Body of pancreas (tissue), 4 donors: ENCODE measurements at regions not wholly inside any gene's neighbourhood (a gene's known extent, or its start where the extent isn't known, plus 50 kb on each side); places are given as distances from the start of the nearest gene placed in this dataset.
"Not testable (repeated sequence)": the region's sequence is repeated elsewhere in the genome, so short reads cannot be mapped to it uniquely, and the experiment has no call there.

Experiments used
- ATAC-seq: fragments of 150-250 bp; one replicate; pipeline ENCODE4 v1.9.1; 2016
- DNase-seq, 4 donors: peaks; one replicate each; pipeline ENCODE4 v3.0.0-alpha.2; 2019
- H3K27ac ChIP-seq, 4 donors: fragments of 200-600 bp; sonication (generic); 1 replicate in 3 of 4; 2 replicates in 1 of 4; pipeline versions ENCODE4 v1.5.1 to v1.6.1; 2016 to 2019; ENCODE audit warnings: mild to moderate bottlenecking in 1 of 4, mixed read lengths in 1 of 4, moderate library complexity in 1 of 4
- H3K27me3 ChIP-seq, 2 donors: fragments of 200-600 bp; sonication (generic); one replicate each; pipeline ENCODE4 v1.6.0; 2016; ENCODE audit warnings: mild to moderate bottlenecking in 1 of 2
- H3K36me3 ChIP-seq, 2 donors: fragments of 200-600 bp; sonication (generic); replicated peaks in 1 of 2; 2 replicates each; pipeline ENCODE4 v1.5.1; 2016; ENCODE audit warnings: low read depth in 2 of 2; ENCODE audit not compliant: insufficient read depth in 1 of 2
- H3K4me1 ChIP-seq: fragments of 200-600 bp; sonication (generic); one replicate; pipeline ENCODE4 v1.6.0; 2016
- H3K4me3 ChIP-seq, 2 donors: fragments of 200-600 bp; sonication (generic); 1 replicate in 1 of 2; 2 replicates in 1 of 2; pipeline ENCODE4 v1.5.1; 2016 to 2019
- H3K9me3 ChIP-seq, 3 donors: fragments of 200-600 bp; sonication (generic); 1 replicate in 2 of 3; 2 replicates in 1 of 3; pipeline ENCODE4 v1.5.1; 2016
- CTCF ChIP-seq, 7 experiments: fragments of 450-650 bp in 4 of 7; fragments of 200-600 bp in 3 of 7; sonication (generic) in 3 of 7; IDR thresholded peaks; one replicate each; pipeline ENCODE4 v1.5.1; 2016 to 2019; ENCODE audit warnings: antibody characterized with exemption in 7 of 7
- POLR2A ChIP-seq, 3 donors: fragments of 450-650 bp; IDR thresholded peaks; one replicate each; pipeline ENCODE4 v1.6.1; 2016; ENCODE audit warnings: antibody characterized with exemption in 3 of 3, mild to moderate bottlenecking in 2 of 3
- WGBS, 2 donors: methylation state at CpG; one replicate each; pipeline ENCODE4 v1.1.5; 2017; 5-methylcytosine and 5-hydroxymethylcytosine counted together
- intact Hi-C: fragments of 100-400 bp; cut with DNase I; formaldehyde crosslinking; loops from one replicate; pipeline ENCODE4 v1.15.1; 2023

GRCh38 chr22:44622147-44622427 lies 79.9 kb upstream of the PRR5 start:
- intact Hi-C loops, result loop anchor here (5.0 kb wide), 1 partner anchor 540 kb away; no protein-coding TSS in a partner anchor

GRCh38 chr22:44621401-44622146 lies 80.4 kb upstream of the PRR5 start:
- intact Hi-C loops, result loop anchor here (5.0 kb wide), 1 partner anchor 539 kb away; no protein-coding TSS in a partner anchor
- DNase-seq, result no peak

More at GRCh38 chr22:44622147-44622427, 79.9 kb upstream of the PRR5 start:
- Histone ChIP-seq H3K4me3 (no peak overlapping the region), H3K4me1 (no peaks in the 10 kb centered on the region), H3K27me3 (peaks cover 0 to 8% of the 10 kb centered on the region in 2 donors), H3K9me3 (no peaks in the 10 kb centered on the region), H3K36me3 (no peaks in the 10 kb centered on the region), H3K27ac (no peak overlapping the region)
- peak in 1 of 4 donors; percentile 29 for DNase-seq
- TF ChIP-seq CTCF (IDR thresholded peaks at IDR 0.05) (no peak), POLR2A (IDR thresholded peaks at IDR 0.05) (no peak)
- WGBS, 2 donors, result 0 to 15% methylated on average over 1 to 8 of the region's 8 CpGs
- ATAC-seq, result no peak

GRCh38 chr22:44620841-44621257 lies 81.2 kb upstream of the PRR5 start:
- WGBS, 2 donors, result 52 to 68% methylated on average over 6 to 12 of the region's 13 CpGs
- Histone ChIP-seq H3K36me3 (no peaks in the 10 kb centered on the region), H3K27ac (no peak overlapping the region), H3K4me3 (no peak overlapping the region), H3K27me3 (peaks cover 0 to 5% of the 10 kb centered on the region in 2 donors), H3K4me1 (no peaks in the 10 kb centered on the region), H3K9me3 (no peaks in the 10 kb centered on the region)
- intact Hi-C loops, result loop anchor here (5.0 kb wide), 1 partner anchor 539 kb away; no protein-coding TSS in a partner anchor
- ATAC-seq (no peak), DNase-seq (no peak)
- TF ChIP-seq CTCF (IDR thresholded peaks at IDR 0.05), result no peak
- TF ChIP-seq POLR2A (IDR thresholded peaks at IDR 0.05), result no peak

More at GRCh38 chr22:44621401-44622146, 80.4 kb upstream of the PRR5 start:
- H3K4me3 ChIP-seq, result no peak overlapping the region
- no peaks in the 10 kb centered on the region for H3K9me3 ChIP-seq
- H3K27ac ChIP-seq, result no peak overlapping the region
- TF ChIP-seq CTCF (IDR thresholded peaks at IDR 0.05), result no peak
- no peak for TF ChIP-seq POLR2A (IDR thresholded peaks at IDR 0.05)
- H3K36me3 ChIP-seq, result no peaks in the 10 kb centered on the region
- peaks cover 0 to 8% of the 10 kb centered on the region in 2 donors for H3K27me3 ChIP-seq
- ATAC-seq, result no peak
- no peaks in the 10 kb centered on the region for H3K4me1 ChIP-seq
- WGBS, 2 donors, result 63 to 66% methylated on average over 18 to 21 of the region's 21 CpGs

GRCh38 chr22:44620129-44620840 lies 81.7 kb upstream of the PRR5 start:
- Histone ChIP-seq H3K27me3 (peaks cover 0 to 4% of the 10 kb centered on the region in 2 donors), H3K27ac (no peak overlapping the region), H3K4me1 (no peaks in the 10 kb centered on the region), H3K4me3 (no peak overlapping the region), H3K9me3 (no peaks in the 10 kb centered on the region), H3K36me3 (no peaks in the 10 kb centered on the region)
- WGBS, 2 donors, result 5 to 15% methylated on average over 7 to 47 of the region's 48 CpGs
- ATAC-seq (peak; percentile 27), DNase-seq (peak; percentile 37 to 69 (median 51))
- intact Hi-C loops, result loop anchor here (5.0 kb wide), 1 partner anchor 538 kb away; no protein-coding TSS in a partner anchor
- TF ChIP-seq CTCF (IDR thresholded peaks at IDR 0.05) (no peak), POLR2A (IDR thresholded peaks at IDR 0.05) (no peak)

GRCh38 chr22:44619560-44620128 lies 82.4 kb upstream of the PRR5 start:
- H3K27ac ChIP-seq, H3K4me1 ChIP-seq, H3K4me3 ChIP-seq, ATAC-seq, DNase-seq, H3K27me3 ChIP-seq, H3K9me3 ChIP-seq, H3K36me3 ChIP-seq: not testable (repeated sequence)
- intact Hi-C loops, result loop anchor here (5.0 kb wide), 1 partner anchor 537 kb away; no protein-coding TSS in a partner anchor
- 56 to 59% methylated on average over 16 of the region's 16 CpGs for WGBS, 2 donors

GRCh38 chr22:44618910-44619309 lies 83.1 kb upstream of the PRR5 start:
- DNase-seq, H3K4me1 ChIP-seq, H3K9me3 ChIP-seq, H3K4me3 ChIP-seq, H3K27me3 ChIP-seq, H3K27ac ChIP-seq, H3K36me3 ChIP-seq, intact Hi-C loops, ATAC-seq: not testable (repeated sequence)
- WGBS, 2 donors, result 71% methylated on average over 6 of the region's 6 CpGs
